ENCODE measurements at regions not wholly inside any gene's neighbourhood (a gene's known extent, or its start where the extent isn't known, plus 50 kb on each side); places are given as distances from the start of the nearest gene placed in this dataset.

DNA sequence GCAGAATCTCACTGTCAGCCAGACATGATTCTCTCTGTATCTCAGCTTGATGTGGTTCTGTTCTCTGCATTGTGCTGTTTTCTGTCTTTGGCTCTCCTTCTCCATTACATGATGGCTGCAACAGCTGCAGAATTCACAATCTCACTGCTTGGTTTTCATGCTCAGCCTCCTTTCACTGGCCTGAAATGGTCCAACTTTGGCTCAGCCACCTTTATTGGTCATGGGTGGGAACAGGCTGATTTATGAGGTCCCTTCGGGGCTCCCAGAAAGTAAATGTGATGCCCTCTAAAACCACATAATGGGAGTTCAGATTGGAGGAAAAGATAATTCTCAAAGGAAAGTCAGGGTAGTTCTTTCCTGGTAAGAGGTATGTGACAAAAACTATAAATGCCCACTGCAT, 597.0 kb downstream of the ETNK1 start:
- no peaks in the 10 kb centered on the region for H3K36me3 ChIP-seq (ENCODE audit: control insufficient read depth, insufficient read depth, low read length)
- no peak overlapping the region for H2BK5ac ChIP-seq (ENCODE audit: low read depth, low read length, poor library complexity, severe bottlenecking)
- POLR2A ChIA-PET (ENCODE audit: unreplicated experiment): no interaction called here
- H2AK9ac ChIP-seq (replicated peaks; ENCODE audit: low read depth, low read length, poor library complexity): no peak overlapping the region
- H3K56ac ChIP-seq (ENCODE audit: extremely low read depth, insufficient read depth, low read length): no peak overlapping the region
- H2BK120ac ChIP-seq (ENCODE audit: low read depth, low read length): no peak overlapping the region
- H4K91ac ChIP-seq (ENCODE audit: insufficient read depth, low read depth, low read length): no peak overlapping the region
- no TSS peak for BruUV-seq (replicated peaks)
- in situ Hi-C loops (cut with MboI; ENCODE audit: low sequenced_read_pairs): loop anchor here (25.0 kb wide), 1 partner anchor 1915 kb away; no protein-coding TSS in a partner anchor
- H2BK15ac ChIP-seq (ENCODE audit: low read depth, low read length): no peak overlapping the region
- ATAC-seq (ENCODE audit: low read depth) (no peak), DNase-seq (no peak)
- dilution Hi-C loops (cut with HindIII; ENCODE audit: low sequenced_read_pairs, unreplicated experiment): no loop called here
- no peak overlapping the region for H4K5ac ChIP-seq (ENCODE audit: low read depth, low read length)
- H3K4me3 ChIP-seq (ENCODE audit: insufficient read depth, low read depth, low read length): no peak overlapping the region
- H3K4ac ChIP-seq (ENCODE audit: low read depth, low read length): no peak overlapping the region
- no CpG with 5 or more reads among the region's 1 CpG for WGBS, 2 experiments (ENCODE audit: extremely low coverage in 2 of 2, insufficient read length in 1 of 2)
- H3K18ac ChIP-seq (ENCODE audit: low read depth, low read length): no peak overlapping the region
- H4K8ac ChIP-seq (ENCODE audit: low read depth in 2 of 2, low read length in 2 of 2): no peak overlapping the region
- no peak overlapping the region for H3K23ac ChIP-seq (ENCODE audit: low read depth, low read length)
- no peak overlapping the region for H2AK5ac ChIP-seq (ENCODE audit: low read depth, low read length)
- H4K20me1 ChIP-seq (ENCODE audit: insufficient read depth, low read length): no peaks in the 10 kb centered on the region
- H3K9me1 ChIP-seq (ENCODE audit: insufficient read depth, low read length): no peaks in the 10 kb centered on the region
- H3K27ac ChIP-seq (ENCODE audit: insufficient read depth, low read length): no peak overlapping the region
- no peak overlapping the region for H3K4me2 ChIP-seq (ENCODE audit: low read depth, low read length)
- H3K79me1 ChIP-seq (ENCODE audit: low read depth in 1 of 2, low read length in 2 of 2): no peaks in the 10 kb centered on the region
- no peaks in the 10 kb centered on the region for H3K4me1 ChIP-seq (ENCODE audit: control insufficient read depth, insufficient read depth, low read length)
- no peak overlapping the region for H3K9ac ChIP-seq (ENCODE audit: low read depth, low read length)
- H2BK20ac ChIP-seq (ENCODE audit: low read depth, low read length): no peak overlapping the region
- intact Hi-C loops (cut with micrococcal nuclease): no loop called here
- no peak overlapping the region for H3K14ac ChIP-seq (replicated peaks; ENCODE audit: low read depth, low read length)
- H2AFZ ChIP-seq (replicated peaks; ENCODE audit: low read length, poor library complexity): no peak overlapping the region
- no peaks in the 10 kb centered on the region for H3K9me3 ChIP-seq (ENCODE audit: control insufficient read depth, insufficient read depth, low read length)
- TF ChIP-seq NFE2L2 (IDR thresholded peaks at IDR 0.05; ENCODE audit: low read depth, low read length) (no peak), CHD1 (IDR thresholded peaks at IDR 0.05; ENCODE audit: low read depth, low read length) (no peak), BHLHE40 (IDR thresholded peaks at IDR 0.05; ENCODE audit: low read depth, low read length) (no peak), FOS (IDR thresholded peaks at IDR 0.05; ENCODE audit: low read depth, low read length) (no peak), MAFK (IDR thresholded peaks at IDR 0.05; ENCODE audit: low read depth, low read length) (no peak)
- TF ChIP-seq, protein P1, sequence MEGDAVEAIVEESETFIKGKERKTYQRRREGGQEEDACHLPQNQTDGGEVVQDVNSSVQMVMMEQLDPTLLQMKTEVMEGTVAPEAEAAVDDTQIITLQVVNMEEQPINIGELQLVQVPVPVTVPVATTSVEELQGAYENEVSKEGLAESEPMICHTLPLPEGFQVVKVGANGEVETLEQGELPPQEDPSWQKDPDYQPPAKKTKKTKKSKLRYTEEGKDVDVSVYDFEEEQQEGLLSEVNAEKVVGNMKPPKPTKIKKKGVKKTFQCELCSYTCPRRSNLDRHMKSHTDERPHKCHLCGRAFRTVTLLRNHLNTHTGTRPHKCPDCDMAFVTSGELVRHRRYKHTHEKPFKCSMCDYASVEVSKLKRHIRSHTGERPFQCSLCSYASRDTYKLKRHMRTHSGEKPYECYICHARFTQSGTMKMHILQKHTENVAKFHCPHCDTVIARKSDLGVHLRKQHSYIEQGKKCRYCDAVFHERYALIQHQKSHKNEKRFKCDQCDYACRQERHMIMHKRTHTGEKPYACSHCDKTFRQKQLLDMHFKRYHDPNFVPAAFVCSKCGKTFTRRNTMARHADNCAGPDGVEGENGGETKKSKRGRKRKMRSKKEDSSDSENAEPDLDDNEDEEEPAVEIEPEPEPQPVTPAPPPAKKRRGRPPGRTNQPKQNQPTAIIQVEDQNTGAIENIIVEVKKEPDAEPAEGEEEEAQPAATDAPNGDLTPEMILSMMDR (conservative IDR thresholded peaks at IDR 0.05; ENCODE audit: low read depth, low read length): no peak
- TF ChIP-seq, protein P2, sequence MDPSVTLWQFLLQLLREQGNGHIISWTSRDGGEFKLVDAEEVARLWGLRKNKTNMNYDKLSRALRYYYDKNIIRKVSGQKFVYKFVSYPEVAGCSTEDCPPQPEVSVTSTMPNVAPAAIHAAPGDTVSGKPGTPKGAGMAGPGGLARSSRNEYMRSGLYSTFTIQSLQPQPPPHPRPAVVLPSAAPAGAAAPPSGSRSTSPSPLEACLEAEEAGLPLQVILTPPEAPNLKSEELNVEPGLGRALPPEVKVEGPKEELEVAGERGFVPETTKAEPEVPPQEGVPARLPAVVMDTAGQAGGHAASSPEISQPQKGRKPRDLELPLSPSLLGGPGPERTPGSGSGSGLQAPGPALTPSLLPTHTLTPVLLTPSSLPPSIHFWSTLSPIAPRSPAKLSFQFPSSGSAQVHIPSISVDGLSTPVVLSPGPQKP (IDR thresholded peaks at IDR 0.05; ENCODE audit: borderline replicate concordance, low read depth, low read length): no peak
- CTCF ChIA-PET: no interaction called here
- H3K27me3 ChIP-seq (ENCODE audit: control insufficient read depth, insufficient read depth, low read length): peaks cover 1% of the 10 kb centered on the region; the same call in 1 of the 2 replicates
